ENCODE measurements at regions not wholly inside any gene's neighbourhood (a gene's known extent, or its start where the extent isn't known, plus 50 kb on each side); places are given as distances from the start of the nearest gene placed in this dataset.

GRCh38 chr11:42075180-42075579 is 615.7 kb upstream of the LRRC4C start:
- H3K4me2 ChIP-seq (ENCODE audit: low read depth, low read length), result no peak overlapping the region
- no peaks in the 10 kb centered on the region for H4K20me1 ChIP-seq (ENCODE audit: insufficient read depth, low read length)
- POLR2A ChIA-PET, result no interaction called here
- DNase-seq (ENCODE audit: low spot score) (no peak), ATAC-seq (no peak), FAIRE-seq (no peak)
- TF ChIP-seq ZNF878 (CRISPR knock-in tag; IDR thresholded peaks at IDR 0.05), result no peak
- TF ChIP-seq MXD4 (CRISPR knock-in tag; IDR thresholded peaks at IDR 0.05), result no peak
- no peak for TF ChIP-seq PHB2 (IDR thresholded peaks at IDR 0.05; ENCODE audit: partially characterized antibody)
- no peak for TF ChIP-seq SP2 (CRISPR knock-in tag; IDR thresholded peaks at IDR 0.05)
- no peak for TF ChIP-seq WIZ (CRISPR knock-in tag; IDR thresholded peaks at IDR 0.05)
- TF ChIP-seq ZNF704 (CRISPR knock-in tag; IDR thresholded peaks at IDR 0.05; ENCODE audit: borderline replicate concordance), result no peak
- TF ChIP-seq ZBTB25 (CRISPR knock-in tag; IDR thresholded peaks at IDR 0.05), result no peak
- TF ChIP-seq SP5 (CRISPR knock-in tag; IDR thresholded peaks at IDR 0.05; ENCODE audit: borderline replicate concordance, low read depth), result no peak
- TF ChIP-seq TARDBP (CRISPR knock-in tag; IDR thresholded peaks at IDR 0.05), result no peak
- TF ChIP-seq SOX13 (IDR thresholded peaks at IDR 0.05), result no peak
- no peak for TF ChIP-seq SOX13 (CRISPR knock-in tag; conservative IDR thresholded peaks at IDR 0.05 in 1 of 2, IDR thresholded peaks at IDR 0.05 in 1 of 2)
- TF ChIP-seq HOXA9 (CRISPR knock-in tag; IDR thresholded peaks at IDR 0.05; ENCODE audit: borderline replicate concordance), result no peak
- no peak for TF ChIP-seq ZFY (CRISPR knock-in tag; IDR thresholded peaks at IDR 0.05)
- TF ChIP-seq SRY (CRISPR knock-in tag; IDR thresholded peaks at IDR 0.05), result no peak
- no peak for TF ChIP-seq GPBP1L1 (CRISPR knock-in tag; IDR thresholded peaks at IDR 0.05)
- no peak for TF ChIP-seq ELK4 (CRISPR knock-in tag; IDR thresholded peaks at IDR 0.05; ENCODE audit: borderline replicate concordance)
- TF ChIP-seq ARID4A (CRISPR knock-in tag; IDR thresholded peaks at IDR 0.05; ENCODE audit: borderline replicate concordance), result no peak
- no peak for TF ChIP-seq ZNF383 (CRISPR knock-in tag; IDR thresholded peaks at IDR 0.05; ENCODE audit: borderline replicate concordance)
- H3K36me3 ChIP-seq (replicated peaks in 1 of 2; ENCODE audit: control insufficient read depth in 1 of 2, insufficient read depth in 2 of 2, low read length in 2 of 2), result no peaks in the 10 kb centered on the region
- H3K4me1 ChIP-seq (ENCODE audit: insufficient read depth, low read length), result no peaks in the 10 kb centered on the region
- intact Hi-C loops (cut with micrococcal nuclease; ENCODE audit: unreplicated experiment) (no loop called here), in situ Hi-C loops (cut with HindIII; ENCODE audit: extremely low pct_ligation_motif_present, low pct_unique_long_range_greater_than_20kb) (no loop called here)
- no peaks in the 10 kb centered on the region for H3K79me2 ChIP-seq (ENCODE audit: insufficient read depth, low read length)
- CTCF ChIA-PET (ENCODE audit: low intra/inter-chr PET ratio, low total read pairs), result no interaction called here
- H3K27ac ChIP-seq (ENCODE audit: extremely low read length, insufficient read depth, low read length), result no peak overlapping the region
- H3K4me3 ChIP-seq (replicated peaks in 1 of 3; ENCODE audit: insufficient read depth in 1 of 3, low read depth in 2 of 3, low read length in 3 of 3), result no peak overlapping the region
- 0% methylated on average over 1 of the region's 1 CpG for WGBS (ENCODE audit: low lambda C conversion rate)
- H3K9me3 ChIP-seq (ENCODE audit: low read length), result peaks cover 89% of the 10 kb centered on the region
- BruUV-seq (replicated peaks), result no TSS peak
- no peak overlapping the region for H3K9ac ChIP-seq (ENCODE audit: insufficient read depth, low read depth, low read length)
- H3K27me3 ChIP-seq (ENCODE audit: control insufficient read depth in 1 of 2, insufficient read depth in 2 of 2, low read length in 2 of 2), result no peaks in the 10 kb centered on the region
- H2AFZ ChIP-seq (ENCODE audit: low read length), result no peak overlapping the region
